ENCODE measurements at regions not wholly inside any gene's neighbourhood (a gene's known extent, or its start where the extent isn't known, plus 50 kb on each side); places are given as distances from the start of the nearest gene placed in this dataset.

DNA sequence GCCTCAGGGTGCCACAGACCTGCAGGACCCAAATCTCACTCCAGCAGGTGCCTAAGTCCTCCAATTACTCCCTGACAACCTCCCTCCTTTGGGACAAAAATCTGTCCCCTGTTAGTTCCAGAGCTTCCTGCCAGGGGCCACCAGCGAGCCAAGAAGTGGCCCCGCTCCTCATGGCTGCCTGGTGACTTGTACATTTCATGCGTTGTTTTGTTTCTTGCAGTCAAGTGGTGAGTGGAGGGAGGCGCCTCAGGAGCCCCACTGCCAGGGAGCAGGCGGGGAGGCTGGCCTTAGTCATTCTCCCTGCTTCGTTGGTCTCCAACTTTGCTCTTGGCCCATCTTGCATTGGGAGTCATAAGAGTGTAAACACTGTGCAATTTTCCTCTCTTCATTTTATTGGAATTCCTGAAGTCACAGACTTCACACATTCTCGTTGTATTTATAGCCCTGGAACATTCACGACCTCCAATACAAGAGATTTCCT lies 81.3 kb downstream of the KCNF1 start:
- TF ChIP-seq, protein P1, sequence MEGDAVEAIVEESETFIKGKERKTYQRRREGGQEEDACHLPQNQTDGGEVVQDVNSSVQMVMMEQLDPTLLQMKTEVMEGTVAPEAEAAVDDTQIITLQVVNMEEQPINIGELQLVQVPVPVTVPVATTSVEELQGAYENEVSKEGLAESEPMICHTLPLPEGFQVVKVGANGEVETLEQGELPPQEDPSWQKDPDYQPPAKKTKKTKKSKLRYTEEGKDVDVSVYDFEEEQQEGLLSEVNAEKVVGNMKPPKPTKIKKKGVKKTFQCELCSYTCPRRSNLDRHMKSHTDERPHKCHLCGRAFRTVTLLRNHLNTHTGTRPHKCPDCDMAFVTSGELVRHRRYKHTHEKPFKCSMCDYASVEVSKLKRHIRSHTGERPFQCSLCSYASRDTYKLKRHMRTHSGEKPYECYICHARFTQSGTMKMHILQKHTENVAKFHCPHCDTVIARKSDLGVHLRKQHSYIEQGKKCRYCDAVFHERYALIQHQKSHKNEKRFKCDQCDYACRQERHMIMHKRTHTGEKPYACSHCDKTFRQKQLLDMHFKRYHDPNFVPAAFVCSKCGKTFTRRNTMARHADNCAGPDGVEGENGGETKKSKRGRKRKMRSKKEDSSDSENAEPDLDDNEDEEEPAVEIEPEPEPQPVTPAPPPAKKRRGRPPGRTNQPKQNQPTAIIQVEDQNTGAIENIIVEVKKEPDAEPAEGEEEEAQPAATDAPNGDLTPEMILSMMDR (IDR thresholded peaks at IDR 0.05): no peak
- TF ChIP-seq POLR2A (IDR thresholded peaks at IDR 0.05): no peak

Measured in adrenal gland (tissue), 5 donors.